A549 (cell line): ENCODE measurements at regions not wholly inside any gene's neighbourhood (a gene's known extent, or its start where the extent isn't known, plus 50 kb on each side); places are given as distances from the start of the nearest gene placed in this dataset.
A peak's percentile ranks its signal among the peaks of the same experiment; 100 is the strongest.

Source experiments
- ATAC-seq, 2 experiments: fragments of 200-7000 bp in 1 of 2; fragments of >200 bp in 1 of 2; cut with Nextera tagmentation in 1 of 2; cut with Tn5 transposase in 1 of 2; 3 replicates each; pipeline versions ENCODE4 v1.8.0 to v1.9.1; 2018 to 2020; ENCODE audit warnings: mild to moderate bottlenecking in 1 of 2, moderate library complexity in 1 of 2
- CTCF ChIA-PET: fragments of 300-600 bp; sonication (Branson Sonifier 250); formaldehyde crosslinking; extraction: SDS; loops from one replicate; lab custom pipeline; 2021; ENCODE audit warnings: antibody characterized with exemption, inconsistent platforms; lab: Yijun Ruan, JAX
- POLR2A ChIA-PET: fragments of 350-600 bp; formaldehyde crosslinking; extraction: SDS; loops from one replicate; lab custom pipeline; 2021; ENCODE audit warnings: antibody characterized with exemption, inconsistent platforms; lab: Yijun Ruan, JAX
- DNase-seq, 2 experiments: peaks; one replicate each; pipeline versions ENCODE4 v3.0.0 to v3.0.0-alpha.2; 2011 to 2016; ENCODE audit warnings: low read depth in 1 of 2, low spot score in 1 of 2
- FAIRE-seq: peaks from 2 replicates; lab custom pipeline; 2011; peaks lifted over from hg19 to GRCh38; lab: Jason Lieb, UNC
- H3K27ac ChIP-seq, 2 experiments: fragments of >200 bp; sonication (Bioruptor Twin); formaldehyde crosslinking; 3 replicates each; pipeline ENCODE4 v1.5.1; 2016 to 2017
- H3K4me1 ChIP-seq: fragments of >200 bp; sonication (Bioruptor Twin); formaldehyde crosslinking; 3 replicates; pipeline ENCODE4 v1.6.1; 2016
- H3K4me2 ChIP-seq: fragments of >200 bp; sonication (Bioruptor Twin); formaldehyde crosslinking; 3 replicates; pipeline ENCODE4 v1.6.1; 2016
- H3K4me3 ChIP-seq: fragments of >200 bp; sonication (Bioruptor Twin); formaldehyde crosslinking; 3 replicates; pipeline ENCODE4 v1.5.1; 2016
- H3K9me3 ChIP-seq: fragments of >200 bp; sonication (Bioruptor Twin); formaldehyde crosslinking; 3 replicates; pipeline ENCODE4 v1.6.1; 2016
- ATOH8 ChIP-seq: fragments of 250-450 bp; sonication (Bioruptor Pico); IDR thresholded peaks from 2 replicates; pipeline ENCODE4 v1.5.0; 2020; ENCODE audit warnings: low read depth, mild to moderate bottlenecking, moderate library complexity
- BHLHE40 ChIP-seq: IDR thresholded peaks from 2 replicates; pipeline ENCODE4 v1.6.1; 2012; ENCODE audit warnings: low read depth, low read length, inconsistent platforms
- EP300 ChIP-seq, 2 experiments: fragments of >200 bp; sonication (Bioruptor Twin); formaldehyde crosslinking; IDR thresholded peaks; 2 replicates in 1 of 2; 3 replicates in 1 of 2; pipeline ENCODE4 v1.6.1; 2016 to 2017
- ESRRA ChIP-seq: fragments of 150-350 bp; IDR thresholded peaks from 2 replicates; pipeline ENCODE4 v1.6.1; 2014; ENCODE audit warnings: mild to moderate bottlenecking, low read length, borderline replicate concordance
- FOXS1 ChIP-seq: fragments of 250-450 bp; sonication (Bioruptor Pico); IDR thresholded peaks from 2 replicates; pipeline ENCODE4 v1.5.0; 2020; ENCODE audit warnings: mild to moderate bottlenecking, moderate library complexity
- HMGXB4 ChIP-seq: fragments of 250-450 bp; sonication (Bioruptor Pico); IDR thresholded peaks from 2 replicates; pipeline ENCODE4 v1.5.0; 2021; ENCODE audit warnings: mild to moderate bottlenecking, moderate library complexity, borderline replicate concordance
- HOXB5 ChIP-seq: fragments of 250-450 bp; sonication (Bioruptor Pico); IDR thresholded peaks from 2 replicates; pipeline ENCODE4 v1.5.0; 2020; ENCODE audit warnings: mild to moderate bottlenecking, moderate library complexity
- KDM1A ChIP-seq: fragments of 200-600 bp; sonication (generic); IDR thresholded peaks from 2 replicates; pipeline ENCODE4 v1.6.1; 2016; ENCODE audit warnings: low read depth, mild to moderate bottlenecking
- MAZ ChIP-seq: fragments of 150-350 bp; IDR thresholded peaks from 2 replicates; pipeline ENCODE4 v1.6.1; 2014; ENCODE audit warnings: antibody characterized with exemption, low read depth, low read length, borderline replicate concordance
- MYC ChIP-seq: IDR thresholded peaks from 2 replicates; pipeline ENCODE4 v1.6.1; 2012; ENCODE audit warnings: mild to moderate bottlenecking, inconsistent platforms, low read length, improper control_type of control experiment, borderline replicate concordance
- NR3C1 ChIP-seq: fragments of >200 bp; sonication (Bioruptor Twin); formaldehyde crosslinking; IDR thresholded peaks from 3 replicates; pipeline ENCODE4 v1.6.1; 2017
- PHF8 ChIP-seq: fragments of 200-600 bp; sonication (generic); IDR thresholded peaks from 2 replicates; pipeline ENCODE4 v1.6.1; 2016; ENCODE audit warnings: low read depth, mild to moderate bottlenecking, antibody characterized with exemption, moderate library complexity, borderline replicate concordance
- POLR2AphosphoS2 ChIP-seq: conservative IDR thresholded peaks from 2 replicates; pipeline ENCODE4 v1.6.1; 2012; ENCODE audit warnings: low read length, improper control_type of control experiment, inconsistent platforms
- RAD21 ChIP-seq, 2 experiments: fragments of >200 bp in 1 of 2; sonication (Bioruptor Twin) in 1 of 2; formaldehyde crosslinking in 1 of 2; IDR thresholded peaks in 1 of 2; conservative IDR thresholded peaks in 1 of 2; 2 replicates in 1 of 2; 3 replicates in 1 of 2; pipeline ENCODE4 v1.6.1; 2012 to 2018; ENCODE audit warnings: inconsistent platforms in 1 of 2
- RNF2 ChIP-seq: fragments of 200-600 bp; sonication (generic); IDR thresholded peaks from 2 replicates; pipeline ENCODE4 v1.6.1; 2016; ENCODE audit warnings: low read depth, mild to moderate bottlenecking, antibody characterized with exemption, moderate library complexity, borderline replicate concordance
- TFCP2L1 ChIP-seq: fragments of 250-450 bp; sonication (Bioruptor Pico); IDR thresholded peaks from 2 replicates; pipeline ENCODE4 v1.5.0; 2021; ENCODE audit warnings: mild to moderate bottlenecking
- TP53 ChIP-seq: fragments of 250-450 bp; sonication (Bioruptor Pico); IDR thresholded peaks from 2 replicates; pipeline ENCODE4 v1.5.0; 2021; ENCODE audit warnings: mild to moderate bottlenecking, moderate library complexity
- ZC3H11A ChIP-seq: fragments of 450-650 bp; IDR thresholded peaks from 2 replicates; pipeline ENCODE4 v1.6.1; 2014; ENCODE audit warnings: antibody characterized with exemption, mild to moderate bottlenecking
- ZFP36 ChIP-seq: fragments of 450-650 bp; IDR thresholded peaks from 2 replicates; pipeline ENCODE4 v1.6.1; 2014; ENCODE audit warnings: borderline replicate concordance; ENCODE audit not compliant: partially characterized antibody
- WGBS: methylation state at CpG from one replicate; pipeline ENCODE4 v1.1.6; 2017; ENCODE audit errors: missing lambda C conversion rate; 5-methylcytosine and 5-hydroxymethylcytosine counted together
- TF ChIP-seq, protein P1 (sequence below): fragments of 150-350 bp; IDR thresholded peaks from 2 replicates; pipeline ENCODE4 v1.6.1; 2014; ENCODE audit warnings: low read depth, mild to moderate bottlenecking, low read length
- TF ChIP-seq, protein P2 (sequence below): fragments of >200 bp; sonication (Bioruptor Twin); formaldehyde crosslinking; IDR thresholded peaks from 3 replicates; pipeline ENCODE4 v1.6.1; 2016
- TF ChIP-seq, protein P3 (sequence below): fragments of 200-600 bp; sonication (generic); IDR thresholded peaks from 2 replicates; pipeline ENCODE4 v1.6.1; 2016; ENCODE audit warnings: antibody characterized with exemption, mild to moderate bottlenecking, moderate library complexity
- TF ChIP-seq, protein P4 (sequence below): IDR thresholded peaks from 2 replicates; pipeline ENCODE4 v1.6.1; 2012

DNA sequence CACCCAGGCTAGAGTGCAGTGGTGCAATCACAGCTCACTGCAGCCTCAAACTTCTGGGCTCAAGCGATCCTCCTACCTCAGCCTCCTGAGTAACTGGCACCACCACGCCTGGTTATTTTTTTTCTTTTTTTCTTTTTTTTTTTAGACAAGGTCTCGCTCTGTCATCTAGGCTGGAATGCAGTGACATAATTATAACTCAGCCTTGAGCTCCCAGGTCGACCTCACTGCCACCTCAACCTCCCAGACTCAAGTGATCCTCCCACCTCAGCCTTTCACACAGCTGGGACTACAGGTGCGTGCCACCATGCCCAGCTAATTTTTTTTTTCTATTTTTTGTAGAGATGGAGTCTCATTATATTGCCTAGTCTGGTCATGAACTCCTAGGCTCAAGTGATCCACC, 66.9 kb upstream of the ECE1 start (continued):
- no peak for TF ChIP-seq ZC3H11A
- no peak for TF ChIP-seq TP53 (CRISPR knock-in tag)
- TF ChIP-seq BHLHE40: no peak

DNA sequence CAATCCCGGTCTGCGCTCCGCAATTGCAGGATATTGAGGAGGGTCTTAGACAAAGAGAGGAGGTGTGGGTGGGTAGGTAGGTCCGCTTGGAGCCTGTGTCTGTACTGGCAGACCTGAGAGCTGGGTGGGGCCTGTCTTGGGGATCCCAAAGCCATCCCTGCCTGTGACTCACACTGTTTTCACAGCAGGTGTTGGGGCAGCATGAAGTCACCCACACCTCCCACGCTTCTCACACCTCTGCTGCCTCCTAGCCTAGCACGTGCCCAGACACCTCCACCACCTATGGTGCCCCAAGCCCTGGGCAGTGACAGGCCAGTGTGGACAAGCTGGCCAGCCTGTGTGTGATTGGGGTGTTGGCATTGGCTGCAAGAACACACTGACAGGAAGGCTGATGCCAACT, 65.7 kb upstream of the ECE1 start:
- Histone ChIP-seq H3K4me3 (no peak overlapping the region), H3K4me1 (no peaks in the 10 kb centered on the region), H3K4me2 (no peak overlapping the region), H3K27ac (no peak overlapping the region), H3K9me3 (no peaks in the 10 kb centered on the region)
- DNase-seq: no peak
- TF ChIP-seq NR3C1: no peak
- TF ChIP-seq, protein P1, sequence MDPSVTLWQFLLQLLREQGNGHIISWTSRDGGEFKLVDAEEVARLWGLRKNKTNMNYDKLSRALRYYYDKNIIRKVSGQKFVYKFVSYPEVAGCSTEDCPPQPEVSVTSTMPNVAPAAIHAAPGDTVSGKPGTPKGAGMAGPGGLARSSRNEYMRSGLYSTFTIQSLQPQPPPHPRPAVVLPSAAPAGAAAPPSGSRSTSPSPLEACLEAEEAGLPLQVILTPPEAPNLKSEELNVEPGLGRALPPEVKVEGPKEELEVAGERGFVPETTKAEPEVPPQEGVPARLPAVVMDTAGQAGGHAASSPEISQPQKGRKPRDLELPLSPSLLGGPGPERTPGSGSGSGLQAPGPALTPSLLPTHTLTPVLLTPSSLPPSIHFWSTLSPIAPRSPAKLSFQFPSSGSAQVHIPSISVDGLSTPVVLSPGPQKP: no peak
- TF ChIP-seq MYC: no peak
- TF ChIP-seq, protein P2, sequence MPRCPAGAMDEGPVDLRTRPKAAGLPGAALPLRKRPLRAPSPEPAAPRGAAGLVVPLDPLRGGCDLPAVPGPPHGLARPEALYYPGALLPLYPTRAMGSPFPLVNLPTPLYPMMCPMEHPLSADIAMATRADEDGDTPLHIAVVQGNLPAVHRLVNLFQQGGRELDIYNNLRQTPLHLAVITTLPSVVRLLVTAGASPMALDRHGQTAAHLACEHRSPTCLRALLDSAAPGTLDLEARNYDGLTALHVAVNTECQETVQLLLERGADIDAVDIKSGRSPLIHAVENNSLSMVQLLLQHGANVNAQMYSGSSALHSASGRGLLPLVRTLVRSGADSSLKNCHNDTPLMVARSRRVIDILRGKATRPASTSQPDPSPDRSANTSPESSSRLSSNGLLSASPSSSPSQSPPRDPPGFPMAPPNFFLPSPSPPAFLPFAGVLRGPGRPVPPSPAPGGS: no peak
- TF ChIP-seq TFCP2L1 (CRISPR knock-in tag): no peak
- TF ChIP-seq, protein P3, sequence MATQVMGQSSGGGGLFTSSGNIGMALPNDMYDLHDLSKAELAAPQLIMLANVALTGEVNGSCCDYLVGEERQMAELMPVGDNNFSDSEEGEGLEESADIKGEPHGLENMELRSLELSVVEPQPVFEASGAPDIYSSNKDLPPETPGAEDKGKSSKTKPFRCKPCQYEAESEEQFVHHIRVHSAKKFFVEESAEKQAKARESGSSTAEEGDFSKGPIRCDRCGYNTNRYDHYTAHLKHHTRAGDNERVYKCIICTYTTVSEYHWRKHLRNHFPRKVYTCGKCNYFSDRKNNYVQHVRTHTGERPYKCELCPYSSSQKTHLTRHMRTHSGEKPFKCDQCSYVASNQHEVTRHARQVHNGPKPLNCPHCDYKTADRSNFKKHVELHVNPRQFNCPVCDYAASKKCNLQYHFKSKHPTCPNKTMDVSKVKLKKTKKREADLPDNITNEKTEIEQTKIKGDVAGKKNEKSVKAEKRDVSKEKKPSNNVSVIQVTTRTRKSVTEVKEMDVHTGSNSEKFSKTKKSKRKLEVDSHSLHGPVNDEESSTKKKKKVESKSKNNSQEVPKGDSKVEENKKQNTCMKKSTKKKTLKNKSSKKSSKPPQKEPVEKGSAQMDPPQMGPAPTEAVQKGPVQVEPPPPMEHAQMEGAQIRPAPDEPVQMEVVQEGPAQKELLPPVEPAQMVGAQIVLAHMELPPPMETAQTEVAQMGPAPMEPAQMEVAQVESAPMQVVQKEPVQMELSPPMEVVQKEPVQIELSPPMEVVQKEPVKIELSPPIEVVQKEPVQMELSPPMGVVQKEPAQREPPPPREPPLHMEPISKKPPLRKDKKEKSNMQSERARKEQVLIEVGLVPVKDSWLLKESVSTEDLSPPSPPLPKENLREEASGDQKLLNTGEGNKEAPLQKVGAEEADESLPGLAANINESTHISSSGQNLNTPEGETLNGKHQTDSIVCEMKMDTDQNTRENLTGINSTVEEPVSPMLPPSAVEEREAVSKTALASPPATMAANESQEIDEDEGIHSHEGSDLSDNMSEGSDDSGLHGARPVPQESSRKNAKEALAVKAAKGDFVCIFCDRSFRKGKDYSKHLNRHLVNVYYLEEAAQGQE: no peak
- TF ChIP-seq ATOH8 (CRISPR knock-in tag): no peak
- TF ChIP-seq EP300 (IDR thresholded peaks at IDR 0.05): no peak
- no peak for TF ChIP-seq FOXS1 (CRISPR knock-in tag)
- TF ChIP-seq KDM1A: no peak
- TF ChIP-seq ZFP36: no peak
- TF ChIP-seq POLR2AphosphoS2: no peak
- no peak for TF ChIP-seq PHF8
- TF ChIP-seq HMGXB4 (CRISPR knock-in tag): no peak
- TF ChIP-seq HOXB5 (CRISPR knock-in tag): no peak
- TF ChIP-seq, protein P4, sequence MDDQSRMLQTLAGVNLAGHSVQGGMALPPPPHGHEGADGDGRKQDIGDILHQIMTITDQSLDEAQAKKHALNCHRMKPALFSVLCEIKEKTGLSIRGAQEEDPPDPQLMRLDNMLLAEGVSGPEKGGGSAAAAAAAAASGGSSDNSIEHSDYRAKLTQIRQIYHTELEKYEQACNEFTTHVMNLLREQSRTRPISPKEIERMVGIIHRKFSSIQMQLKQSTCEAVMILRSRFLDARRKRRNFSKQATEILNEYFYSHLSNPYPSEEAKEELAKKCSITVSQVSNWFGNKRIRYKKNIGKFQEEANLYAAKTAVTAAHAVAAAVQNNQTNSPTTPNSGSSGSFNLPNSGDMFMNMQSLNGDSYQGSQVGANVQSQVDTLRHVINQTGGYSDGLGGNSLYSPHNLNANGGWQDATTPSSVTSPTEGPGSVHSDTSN: no peak
- no peak for TF ChIP-seq RNF2
- no peak for TF ChIP-seq MAZ
- TF ChIP-seq ESRRA: no peak
- no peak for TF ChIP-seq RAD21 (conservative IDR thresholded peaks at IDR 0.05 in 1 of 2, IDR thresholded peaks at IDR 0.05 in 1 of 2)
- ChIA-PET CTCF (interaction anchor here (0.6 to 4.7 kb wide), 3 partner anchors 13 to 101 kb away, joined by 5 to 26 read pairs (median 7); no protein-coding TSS in a partner anchor), POLR2A (no interaction called here)
- no peak for FAIRE-seq
- 55% methylated on average over 6 of the region's 6 CpGs for WGBS
- peak in 1 of 2 experiments; percentile 71; a peak in 2 of 6 replicates for ATAC-seq
